Transverse colon (tissue), 4 donors: ENCODE measurements at regions not wholly inside any gene's neighbourhood (a gene's known extent, or its start where the extent isn't known, plus 50 kb on each side); places are given as distances from the start of the nearest gene placed in this dataset.

Source experiments
- CTCF ChIP-seq, 5 experiments: fragments of 200-600 bp in 3 of 5; fragments of 450-650 bp in 2 of 5; sonication (generic) in 3 of 5; IDR thresholded peaks; 1 replicate in 2 of 5; 2 replicates in 3 of 5; pipeline ENCODE4 v1.5.1; 2016 to 2017; ENCODE audit warnings: antibody characterized with exemption in 5 of 5, inconsistent platforms in 3 of 5, mild to moderate bottlenecking in 2 of 5, moderate library complexity in 1 of 5
- POLR2AphosphoS5 ChIP-seq, 3 donors: sonication (generic); formaldehyde crosslinking; IDR thresholded peaks; one replicate each; pipeline ENCODE4 v1.6.1; 2016; ENCODE audit warnings: antibody characterized with exemption in 3 of 3

DNA sequence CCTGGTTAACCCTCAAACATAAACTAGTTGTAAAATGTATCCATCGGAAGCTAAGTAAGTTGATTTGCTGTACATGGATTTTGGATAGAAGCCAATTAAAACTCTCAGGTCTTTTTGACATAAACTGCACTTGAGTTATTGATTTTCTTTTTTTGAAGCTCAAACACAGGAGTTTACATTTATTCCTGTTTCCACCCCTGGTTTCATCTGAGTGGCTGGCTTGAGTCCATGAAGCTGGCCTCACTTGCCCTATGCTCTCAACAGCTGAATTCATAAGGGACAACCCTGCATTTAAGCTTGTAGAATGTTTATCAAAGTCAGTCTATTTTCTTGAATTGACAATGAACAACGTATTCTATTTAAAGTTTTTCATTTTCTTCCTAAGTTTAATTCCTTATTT, 58.1 kb upstream of the PLEKHG1 start:
- no peak for TF ChIP-seq POLR2AphosphoS5 (IDR thresholded peaks at IDR 0.05)
- TF ChIP-seq CTCF (IDR thresholded peaks at IDR 0.05), result no peak
